ENCODE measurements at regions not wholly inside any gene's neighbourhood (a gene's known extent, or its start where the extent isn't known, plus 50 kb on each side); places are given as distances from the start of the nearest gene placed in this dataset.

GRCh38 chrX:97751016-97751415 is 867.3 kb downstream of the RPA4 start:
- FAIRE-seq (no peak), DNase-seq (no peak)
- H3K36me3 ChIP-seq (ENCODE audit: control insufficient read depth in 2 of 3, insufficient read depth in 3 of 3, low read length in 3 of 3) = no peaks in the 10 kb centered on the region
- H3K27me3 ChIP-seq (ENCODE audit: control insufficient read depth, insufficient read depth, low read length) = no peaks in the 10 kb centered on the region
- no peak overlapping the region for H3K9ac ChIP-seq (ENCODE audit: low read length in 3 of 3)
- no peaks in the 10 kb centered on the region for H3K9me3 ChIP-seq (ENCODE audit: control insufficient read depth in 2 of 3, insufficient read depth in 1 of 3, low read length in 3 of 3)
- TF ChIP-seq, protein P1, sequence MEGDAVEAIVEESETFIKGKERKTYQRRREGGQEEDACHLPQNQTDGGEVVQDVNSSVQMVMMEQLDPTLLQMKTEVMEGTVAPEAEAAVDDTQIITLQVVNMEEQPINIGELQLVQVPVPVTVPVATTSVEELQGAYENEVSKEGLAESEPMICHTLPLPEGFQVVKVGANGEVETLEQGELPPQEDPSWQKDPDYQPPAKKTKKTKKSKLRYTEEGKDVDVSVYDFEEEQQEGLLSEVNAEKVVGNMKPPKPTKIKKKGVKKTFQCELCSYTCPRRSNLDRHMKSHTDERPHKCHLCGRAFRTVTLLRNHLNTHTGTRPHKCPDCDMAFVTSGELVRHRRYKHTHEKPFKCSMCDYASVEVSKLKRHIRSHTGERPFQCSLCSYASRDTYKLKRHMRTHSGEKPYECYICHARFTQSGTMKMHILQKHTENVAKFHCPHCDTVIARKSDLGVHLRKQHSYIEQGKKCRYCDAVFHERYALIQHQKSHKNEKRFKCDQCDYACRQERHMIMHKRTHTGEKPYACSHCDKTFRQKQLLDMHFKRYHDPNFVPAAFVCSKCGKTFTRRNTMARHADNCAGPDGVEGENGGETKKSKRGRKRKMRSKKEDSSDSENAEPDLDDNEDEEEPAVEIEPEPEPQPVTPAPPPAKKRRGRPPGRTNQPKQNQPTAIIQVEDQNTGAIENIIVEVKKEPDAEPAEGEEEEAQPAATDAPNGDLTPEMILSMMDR (IDR thresholded peaks at IDR 0.05; ENCODE audit: borderline replicate concordance, extremely low read depth, insufficient read depth) = no peak
- intact Hi-C loops (cut with DNase I) = no loop called here
- H3K4me3 ChIP-seq (ENCODE audit: low read length in 3 of 3) = no peak overlapping the region
- no peak overlapping the region for H3K27ac ChIP-seq (ENCODE audit: low read depth in 2 of 2, low read length in 2 of 2)
- H3K4me1 ChIP-seq (ENCODE audit: control insufficient read depth in 2 of 3, insufficient read depth in 2 of 3, low read depth in 1 of 3, low read length in 3 of 3) = no peaks in the 10 kb centered on the region

DNA sequence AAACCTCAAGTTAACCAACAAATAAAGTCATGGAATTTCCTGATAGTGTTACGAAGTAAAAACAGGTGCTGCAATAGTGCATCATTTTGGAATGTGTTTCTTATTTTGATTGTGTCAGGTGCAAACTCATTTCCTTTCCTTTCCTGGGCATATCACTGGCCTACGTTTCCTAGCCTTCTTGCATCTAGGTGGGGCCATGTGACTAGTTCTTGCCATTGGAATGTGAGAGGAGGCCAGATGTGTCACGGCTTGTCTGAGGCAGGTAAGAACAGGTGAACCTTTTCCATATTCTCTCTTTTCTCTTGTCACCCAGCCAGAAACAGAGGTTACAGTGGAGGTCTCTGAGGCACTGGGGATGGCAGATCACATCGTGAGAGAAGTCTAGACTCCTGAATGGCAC is 868.0 kb downstream of the RPA4 start:
- TF ChIP-seq, protein P1 (IDR thresholded peaks at IDR 0.05; ENCODE audit: borderline replicate concordance, extremely low read depth, insufficient read depth) = no peak
- DNase-seq (no peak), FAIRE-seq (no peak)
- Histone ChIP-seq H3K27me3 (ENCODE audit: control insufficient read depth, insufficient read depth, low read length) (no peaks in the 10 kb centered on the region), H3K27ac (ENCODE audit: low read depth in 2 of 2, low read length in 2 of 2) (no peak overlapping the region), H3K9ac (ENCODE audit: low read length in 3 of 3) (no peak overlapping the region), H3K36me3 (ENCODE audit: control insufficient read depth in 2 of 3, insufficient read depth in 3 of 3, low read length in 3 of 3) (no peaks in the 10 kb centered on the region), H3K9me3 (ENCODE audit: control insufficient read depth in 2 of 3, insufficient read depth in 1 of 3, low read length in 3 of 3) (no peaks in the 10 kb centered on the region), H3K4me3 (ENCODE audit: low read length in 3 of 3) (no peak overlapping the region), H3K4me1 (ENCODE audit: control insufficient read depth in 2 of 3, insufficient read depth in 2 of 3, low read depth in 1 of 3, low read length in 3 of 3) (no peaks in the 10 kb centered on the region)
- intact Hi-C loops (cut with DNase I) = no loop called here

DNA sequence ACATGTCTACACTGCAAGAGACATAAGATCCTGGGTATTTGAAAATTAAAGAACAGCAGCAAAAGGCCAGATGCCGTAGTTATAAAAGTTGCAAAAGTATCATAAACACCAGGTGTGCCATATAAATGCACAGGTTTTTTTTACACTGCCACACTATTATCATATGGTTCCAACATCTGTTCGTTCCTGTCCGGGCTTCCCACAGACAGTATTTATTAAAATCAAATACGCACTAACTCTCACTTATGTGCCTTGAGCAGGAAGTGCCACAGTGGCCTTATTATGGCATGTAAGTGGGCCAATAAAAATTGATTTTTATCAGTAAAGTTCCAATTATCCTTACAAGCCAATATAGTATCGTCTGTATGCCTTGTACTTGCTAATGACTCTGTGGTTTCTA is 873.2 kb downstream of the RPA4 start:
- Histone ChIP-seq H3K27me3 (ENCODE audit: control insufficient read depth, insufficient read depth, low read length) (no peaks in the 10 kb centered on the region), H3K27ac (ENCODE audit: low read depth in 2 of 2, low read length in 2 of 2) (no peak overlapping the region), H3K9ac (ENCODE audit: low read length in 3 of 3) (no peak overlapping the region), H3K4me3 (ENCODE audit: low read length in 3 of 3) (no peak overlapping the region), H3K9me3 (ENCODE audit: control insufficient read depth in 2 of 3, insufficient read depth in 1 of 3, low read length in 3 of 3) (no peaks in the 10 kb centered on the region), H3K4me1 (ENCODE audit: control insufficient read depth in 2 of 3, insufficient read depth in 2 of 3, low read depth in 1 of 3, low read length in 3 of 3) (no peaks in the 10 kb centered on the region), H3K36me3 (ENCODE audit: control insufficient read depth in 2 of 3, insufficient read depth in 3 of 3, low read length in 3 of 3) (no peaks in the 10 kb centered on the region)
- TF ChIP-seq, protein P1 (IDR thresholded peaks at IDR 0.05; ENCODE audit: borderline replicate concordance, extremely low read depth, insufficient read depth) = no peak
- no peak for DNase-seq
- FAIRE-seq = no peak
- intact Hi-C loops (cut with DNase I) = no loop called here

DNA sequence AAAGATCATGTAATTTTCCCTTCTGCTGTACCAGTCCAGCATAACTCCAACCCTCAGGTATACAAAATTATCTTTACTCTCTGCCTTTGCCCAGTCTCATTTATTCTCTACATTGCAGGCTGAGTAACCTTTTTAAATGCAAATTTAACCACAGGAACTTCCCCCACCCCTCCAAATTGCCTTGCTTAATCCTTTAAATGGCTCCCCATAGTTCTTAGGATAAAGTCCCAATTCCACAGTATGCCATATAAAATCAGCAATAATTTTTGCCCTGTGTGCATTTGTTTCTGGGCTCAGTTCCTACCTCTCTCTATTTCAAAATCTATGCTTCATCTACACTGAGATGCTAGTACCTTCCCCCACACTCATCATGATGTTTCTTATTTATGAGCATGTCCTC is 879.7 kb downstream of the RPA4 start:
- Histone ChIP-seq H3K36me3 (ENCODE audit: control insufficient read depth in 2 of 3, insufficient read depth in 3 of 3, low read length in 3 of 3) (no peaks in the 10 kb centered on the region), H3K4me3 (ENCODE audit: low read length in 3 of 3) (no peak overlapping the region), H3K9ac (ENCODE audit: low read length in 3 of 3) (no peak overlapping the region), H3K27ac (ENCODE audit: low read depth in 2 of 2, low read length in 2 of 2) (no peak overlapping the region), H3K4me1 (ENCODE audit: control insufficient read depth in 2 of 3, insufficient read depth in 2 of 3, low read depth in 1 of 3, low read length in 3 of 3) (no peaks in the 10 kb centered on the region), H3K27me3 (ENCODE audit: control insufficient read depth, insufficient read depth, low read length) (no peaks in the 10 kb centered on the region), H3K9me3 (ENCODE audit: control insufficient read depth in 2 of 3, insufficient read depth in 1 of 3, low read length in 3 of 3) (no peaks in the 10 kb centered on the region)
- intact Hi-C loops (cut with DNase I) = no loop called here
- DNase-seq (no peak), FAIRE-seq (no peak)
- TF ChIP-seq, protein P1 (IDR thresholded peaks at IDR 0.05; ENCODE audit: borderline replicate concordance, extremely low read depth, insufficient read depth) = no peak

Data from kidney (tissue), 13 donors.